HG03342 (cell line): ENCODE measurements at regions not wholly inside any gene's neighbourhood (a gene's known extent, or its start where the extent isn't known, plus 50 kb on each side); places are given as distances from the start of the nearest gene placed in this dataset.

Source experiments
- ATAC-seq: cut with Tn5 transposase; IDR thresholded peaks from one replicate; pipeline ENCODE4 v1.9.1; 2021; ENCODE audit warnings: mild to moderate bottlenecking, moderate library complexity; ENCODE audit not compliant: unreplicated experiment

GRCh38 chr1:4351453-4351852 is 303.0 kb upstream of the AJAP1 start:
- ATAC-seq: no peak

DNA sequence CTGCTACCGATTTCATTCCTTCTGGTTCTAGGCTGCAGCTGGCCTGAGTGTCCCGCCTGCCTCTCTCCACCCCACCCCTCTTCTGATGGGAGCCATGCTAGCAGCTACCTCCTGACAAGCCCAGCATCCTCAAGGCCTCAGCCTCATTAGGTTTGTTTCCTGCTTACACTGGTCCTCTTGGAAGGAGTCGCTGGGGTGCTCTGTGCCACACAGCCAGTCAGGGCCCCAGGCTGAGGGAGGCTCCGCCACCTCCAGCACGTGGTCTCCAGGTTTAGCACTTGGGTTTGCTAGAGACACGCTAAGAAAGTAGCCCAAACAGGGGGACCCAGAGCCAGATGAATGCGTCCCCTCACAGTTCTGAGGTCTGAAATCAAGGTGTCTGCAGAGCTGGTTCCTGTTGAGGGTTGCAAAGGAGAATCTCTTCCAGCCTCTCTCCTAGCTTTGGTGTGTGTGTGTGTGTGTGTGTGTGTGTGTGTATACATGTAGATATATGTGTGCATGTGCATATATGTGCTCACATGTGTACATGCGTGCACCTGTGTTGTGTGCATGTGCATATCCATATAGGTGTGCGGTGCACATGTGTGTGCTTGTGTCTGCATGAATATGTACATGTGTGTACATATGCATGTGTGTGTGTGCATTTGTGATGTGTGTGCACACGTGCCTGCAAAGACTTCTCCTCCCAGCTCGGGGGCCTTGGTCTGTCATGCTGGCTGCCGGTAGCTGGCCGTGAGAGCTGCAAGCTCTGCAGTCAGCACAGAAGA is 301.1 kb upstream of the AJAP1 start:
- ATAC-seq: no peak

DNA sequence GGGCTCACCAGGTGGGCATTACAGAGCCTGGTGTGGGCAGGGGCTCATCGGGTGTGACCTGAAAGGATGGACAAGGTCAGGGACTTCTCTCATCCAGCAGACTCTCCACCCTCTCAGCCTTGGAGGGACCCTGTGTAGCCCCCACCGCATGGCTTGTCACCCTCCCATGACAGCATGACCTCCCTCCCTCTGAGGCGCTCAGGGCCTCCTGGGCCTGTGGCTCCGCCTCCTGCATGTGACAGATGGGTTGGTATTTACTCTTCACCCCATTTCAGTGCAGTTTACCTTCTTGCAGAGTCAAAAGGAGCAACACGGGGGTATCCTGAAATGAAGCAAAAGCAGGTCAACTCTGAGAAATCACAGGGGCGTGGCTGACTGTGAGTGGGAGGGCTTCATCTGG is 298.6 kb upstream of the AJAP1 start:
- ATAC-seq: no peak

DNA sequence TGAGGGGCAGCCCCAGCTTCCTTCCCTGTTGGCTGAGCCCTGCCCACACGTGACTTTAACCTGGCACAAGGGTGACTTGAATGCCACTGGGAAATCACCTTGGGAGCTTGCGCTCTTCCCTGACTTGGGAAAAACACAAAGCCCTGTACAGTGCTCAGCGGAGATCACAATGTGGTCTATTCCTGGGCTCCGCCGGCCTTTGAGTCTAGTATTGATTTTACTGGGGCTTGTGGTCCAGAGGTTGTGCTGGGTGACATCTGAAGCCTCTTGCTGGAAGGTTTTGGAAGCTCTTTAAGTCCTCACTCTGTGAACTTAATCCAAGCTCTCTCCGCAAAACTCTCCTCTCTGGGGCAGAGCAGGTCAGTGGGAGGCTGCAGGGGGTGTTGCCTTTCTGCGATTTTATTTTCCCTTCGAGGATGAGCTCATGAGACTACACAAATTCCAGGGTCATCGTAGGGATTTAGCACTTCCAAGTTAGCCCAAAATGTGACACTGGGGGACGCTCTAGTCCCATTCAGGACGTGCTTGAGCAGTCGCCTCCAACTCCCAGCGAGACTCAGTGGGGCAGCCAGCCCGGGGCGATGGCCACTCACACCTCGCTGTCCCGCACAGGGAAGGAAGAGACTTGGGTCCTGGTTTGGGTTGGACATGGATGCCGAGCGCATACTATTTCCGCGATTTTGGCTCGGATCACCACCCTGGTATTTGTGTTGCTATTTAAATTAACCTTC is 291.9 kb upstream of the AJAP1 start:
- no peak for ATAC-seq

DNA sequence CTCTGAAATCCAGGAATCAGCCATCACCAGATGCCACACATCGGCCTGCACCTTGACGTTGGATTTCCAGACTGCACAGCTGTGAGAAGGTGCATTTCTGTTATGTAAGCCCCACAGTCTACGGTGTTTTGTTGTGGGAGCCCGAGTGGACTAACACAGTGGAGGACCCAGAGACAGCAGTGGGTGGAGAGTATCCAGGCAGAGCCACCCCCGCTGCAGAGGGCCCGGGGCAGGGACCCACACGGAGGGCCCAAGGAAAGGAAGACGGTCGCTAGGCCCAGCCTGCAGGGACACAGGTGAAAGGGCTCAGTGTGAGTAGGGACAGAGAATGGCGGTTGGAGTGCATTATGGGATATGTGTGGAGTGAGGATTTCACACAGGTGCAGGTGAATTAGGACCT is 288.3 kb upstream of the AJAP1 start:
- no peak for ATAC-seq

DNA sequence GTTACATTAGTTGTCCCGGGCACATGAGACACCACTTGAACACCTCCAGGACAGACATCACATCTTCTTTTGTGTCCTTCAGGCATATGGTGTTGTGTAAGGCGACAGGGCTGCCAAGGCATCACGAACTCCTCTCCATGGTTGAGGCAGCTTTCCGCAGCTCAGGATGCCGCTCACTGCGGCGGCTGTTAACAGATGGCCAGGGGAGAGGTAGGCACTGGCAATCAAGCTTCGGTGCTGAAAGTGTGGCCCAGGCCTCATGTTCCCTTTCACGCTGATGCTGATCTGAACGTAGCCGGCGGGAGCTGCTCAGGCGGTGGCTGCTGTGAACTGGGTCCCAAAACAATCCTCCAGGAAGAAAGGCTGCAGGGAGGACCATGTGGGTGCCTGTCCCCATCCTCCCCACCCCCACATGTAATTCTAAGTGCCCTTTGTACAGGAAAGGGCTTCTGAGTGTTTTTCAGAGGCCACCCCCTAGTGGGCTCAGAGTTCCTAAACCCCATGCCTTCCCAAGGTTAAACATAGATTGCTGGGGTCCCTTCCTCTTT is 287.1 kb upstream of the AJAP1 start:
- ATAC-seq: no peak

DNA sequence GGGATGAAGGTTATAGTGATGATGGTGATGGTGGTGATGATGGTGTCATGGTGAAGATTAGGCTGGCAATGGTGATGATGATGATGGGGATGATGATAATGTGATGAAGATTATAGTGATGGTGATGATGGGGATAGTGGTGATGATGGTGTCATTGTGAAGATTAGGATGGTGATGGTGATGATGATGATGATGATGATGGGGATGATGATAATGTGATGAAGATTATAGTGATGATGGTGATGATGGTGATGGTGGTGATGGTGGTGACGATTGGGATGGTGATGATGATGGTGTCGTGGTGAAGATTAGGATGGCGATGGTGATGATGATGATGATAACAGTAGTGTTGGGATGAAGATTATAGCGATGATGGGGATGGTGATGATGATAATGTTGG is 285.1 kb upstream of the AJAP1 start:
- no peak for ATAC-seq

- no peak for ATAC-seq
Observed at GRCh38 chr1:4371849-4372248, 282.6 kb upstream of the AJAP1 start.

GRCh38 chr1:4375812-4376211 is 278.6 kb upstream of the AJAP1 start:
- no peak for ATAC-seq

DNA sequence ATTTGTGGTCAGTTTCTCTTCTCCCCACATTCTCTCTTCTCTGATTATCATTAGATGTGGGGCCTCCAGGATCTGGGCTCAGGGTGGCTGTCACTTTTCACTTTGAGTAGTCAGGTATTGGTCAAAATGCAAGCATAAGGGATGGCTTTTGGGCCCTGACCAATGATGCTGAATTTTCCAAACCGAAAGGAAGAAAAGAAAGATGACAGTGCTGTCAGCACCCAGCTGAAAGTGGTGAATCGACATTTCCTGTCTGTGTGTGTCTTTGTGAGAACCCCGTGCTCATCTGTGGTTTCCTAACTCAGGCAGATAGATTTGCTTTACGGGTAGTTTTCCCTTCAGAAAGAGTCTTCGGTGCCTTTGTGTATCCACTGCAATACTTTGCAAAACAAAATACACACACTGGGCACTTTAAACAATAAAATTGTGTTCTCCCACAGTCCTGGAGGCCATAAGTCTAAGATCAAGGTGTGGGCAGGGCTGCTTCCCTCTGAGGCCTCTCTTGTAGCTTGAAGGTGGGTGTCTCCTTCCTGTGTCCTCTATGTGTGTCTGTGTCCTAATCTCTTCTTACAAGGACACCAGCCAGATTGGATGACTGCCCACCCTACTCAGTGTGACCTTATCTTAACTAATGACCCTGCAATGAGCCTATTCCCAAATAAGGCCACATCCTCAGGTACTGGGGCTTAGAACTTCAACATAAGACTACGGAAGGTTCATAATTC is 274.8 kb upstream of the AJAP1 start:
- no peak for ATAC-seq

GRCh38 chr1:4380564-4381168 is 273.7 kb upstream of the AJAP1 start:
- ATAC-seq: no peak

- ATAC-seq: no peak
Observed at GRCh38 chr1:4393191-4393590, 261.2 kb upstream of the AJAP1 start.

DNA sequence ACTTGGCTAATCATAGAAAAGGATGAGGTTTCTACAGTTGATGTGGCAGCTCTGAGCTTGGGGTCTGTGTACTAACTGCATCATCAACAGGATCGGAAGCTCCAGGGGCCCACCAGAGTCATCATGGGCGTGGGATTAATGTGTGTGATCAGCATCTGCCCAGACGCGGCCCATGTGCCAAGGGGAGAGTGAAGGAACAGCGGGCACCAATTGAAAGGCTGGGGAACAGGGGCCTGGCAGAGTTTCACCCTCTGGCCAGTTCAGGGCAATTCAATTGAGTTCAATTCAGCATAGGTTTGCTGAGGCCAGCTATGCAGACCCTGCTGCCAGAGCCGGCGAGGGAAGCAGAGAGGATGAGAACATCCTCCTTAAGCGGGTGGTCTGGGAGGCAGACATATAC is 260.0 kb upstream of the AJAP1 start:
- ATAC-seq: no peak

GRCh38 chr1:4395158-4395557 is 259.3 kb upstream of the AJAP1 start:
- no peak for ATAC-seq

DNA sequence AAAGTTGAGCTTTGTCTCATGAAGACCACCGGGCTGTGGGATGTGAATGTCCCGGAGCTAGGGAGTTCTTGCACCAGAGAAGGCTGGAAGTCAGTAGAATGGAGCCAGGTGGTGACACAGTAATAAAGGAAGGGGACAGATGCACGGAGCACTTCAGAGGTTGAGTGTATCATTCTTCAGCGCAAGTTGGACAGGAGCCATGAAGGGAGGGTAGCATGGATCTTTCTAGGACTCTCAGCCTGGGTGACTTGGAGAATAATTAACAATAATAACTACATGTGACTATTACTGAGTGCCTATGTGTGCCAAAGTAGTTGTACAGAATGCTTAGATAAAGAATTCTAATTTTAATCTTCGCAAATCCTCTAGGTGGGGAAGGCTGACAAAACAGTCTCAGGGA is 258.7 kb upstream of the AJAP1 start:
- no peak for ATAC-seq

DNA sequence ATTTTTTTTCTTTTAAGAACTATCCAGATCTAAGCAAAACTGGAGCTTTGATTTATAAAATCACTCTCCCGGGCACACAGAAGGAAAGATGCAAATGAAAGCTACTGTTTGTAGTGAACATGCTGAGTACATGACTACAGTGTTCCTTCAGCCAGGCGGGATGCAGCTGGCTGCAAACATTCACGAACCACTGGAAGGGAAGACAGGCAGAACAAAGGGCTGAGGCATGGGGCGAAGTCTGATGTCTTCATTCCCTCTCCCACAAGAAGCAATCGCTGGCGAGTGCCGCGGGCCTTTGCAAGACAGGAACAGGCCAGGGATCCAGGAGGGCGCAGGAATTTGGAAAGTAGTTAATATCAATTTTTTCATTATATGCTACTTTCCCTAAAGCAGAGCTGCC is 257.9 kb upstream of the AJAP1 start:
- no peak for ATAC-seq

- no peak for ATAC-seq
Observed at GRCh38 chr1:4397196-4397595, 257.2 kb upstream of the AJAP1 start.

GRCh38 chr1:4402032-4402431 is 252.4 kb upstream of the AJAP1 start:
- no peak for ATAC-seq

GRCh38 chr1:4404854-4405590 is 249.4 kb upstream of the AJAP1 start:
- ATAC-seq: no peak

DNA sequence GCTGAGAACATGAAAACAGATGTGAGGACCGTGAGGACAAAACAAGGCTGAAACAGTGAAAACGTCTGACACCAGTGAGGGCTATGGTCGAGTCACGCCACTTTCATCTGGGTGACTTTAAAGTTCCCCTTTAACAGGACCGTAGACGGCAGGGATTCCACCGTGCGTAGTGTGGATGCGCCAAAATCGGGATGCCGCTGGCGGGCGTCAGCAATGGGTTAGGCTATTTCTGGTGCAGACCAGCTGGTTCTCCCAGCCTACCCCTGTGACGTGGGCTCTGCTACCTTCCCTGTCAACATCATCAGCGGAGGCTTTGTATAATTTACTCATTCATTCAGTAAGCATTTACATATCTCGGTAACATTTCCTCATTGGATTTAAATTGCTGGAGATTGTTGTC is 246.6 kb upstream of the AJAP1 start:
- no peak for ATAC-seq

GRCh38 chr1:4408380-4408779 is 246.0 kb upstream of the AJAP1 start:
- ATAC-seq: no peak
